ENCODE measurements at regions not wholly inside any gene's neighbourhood (a gene's known extent, or its start where the extent isn't known, plus 50 kb on each side); places are given as distances from the start of the nearest gene placed in this dataset.
"Not testable (repeated sequence)": the region's sequence is repeated elsewhere in the genome, so short reads cannot be mapped to it uniquely, and the experiment has no call there.

GRCh38 chr1:143727263-143727662 lies 244.5 kb downstream of the FAM72C start:
- no peak overlapping the region for H3K4me3 ChIP-seq (ENCODE audit: low read length)
- no peak overlapping the region for H3K27ac ChIP-seq (ENCODE audit: low read length)
- no peaks in the 10 kb centered on the region for H3K4me1 ChIP-seq (ENCODE audit: control insufficient read depth, insufficient read depth, low read length)
- WGBS (ENCODE audit: insufficient coverage, low lambda C conversion rate) = no CpG with 5 or more reads among the region's 1 CpG
- H3K27me3 ChIP-seq (ENCODE audit: control insufficient read depth, insufficient read depth, low read length) = peaks cover 7% of the 10 kb centered on the region
- H3K9me3 ChIP-seq (ENCODE audit: control insufficient read depth, low read depth, low read length) = no peaks in the 10 kb centered on the region
- no peaks in the 10 kb centered on the region for H3K36me3 ChIP-seq (ENCODE audit: control insufficient read depth, insufficient read depth, low read length)
- DNase-seq = no peak

- Histone ChIP-seq H3K36me3 (ENCODE audit: control insufficient read depth, insufficient read depth, low read length) (no peaks in the 10 kb centered on the region), H3K27ac (ENCODE audit: low read length) (no peak overlapping the region), H3K4me1 (ENCODE audit: control insufficient read depth, insufficient read depth, low read length) (no peaks in the 10 kb centered on the region), H3K27me3 (ENCODE audit: control insufficient read depth, insufficient read depth, low read length) (peaks cover 25% of the 10 kb centered on the region), H3K9me3 (ENCODE audit: control insufficient read depth, low read depth, low read length) (no peaks in the 10 kb centered on the region), H3K4me3 (ENCODE audit: low read length) (no peak overlapping the region)
- no peak for DNase-seq
- WGBS (ENCODE audit: insufficient coverage, low lambda C conversion rate) = no CpG with 5 or more reads among the region's 7 CpGs
Observed at GRCh38 chr1:143721024-143721373, 250.8 kb downstream of the FAM72C start.

GRCh38 chr1:143720087-143721023 lies 251.4 kb downstream of the FAM72C start:
- Histone ChIP-seq H3K4me3 (ENCODE audit: low read length) (no peak overlapping the region), H3K36me3 (ENCODE audit: control insufficient read depth, insufficient read depth, low read length) (no peaks in the 10 kb centered on the region), H3K4me1 (ENCODE audit: control insufficient read depth, insufficient read depth, low read length) (no peaks in the 10 kb centered on the region), H3K27me3 (ENCODE audit: control insufficient read depth, insufficient read depth, low read length) (peaks cover 25% of the 10 kb centered on the region), H3K27ac (ENCODE audit: low read length) (no peak overlapping the region), H3K9me3 (ENCODE audit: control insufficient read depth, low read depth, low read length) (no peaks in the 10 kb centered on the region)
- peak in 1 of 2 donors; percentile 57 for DNase-seq
- WGBS (ENCODE audit: insufficient coverage, low lambda C conversion rate) = 0% methylated on average over 1 of the region's 24 CpGs

- Histone ChIP-seq H3K36me3 (ENCODE audit: control insufficient read depth, insufficient read depth, low read length) (no peaks in the 10 kb centered on the region), H3K27me3 (ENCODE audit: control insufficient read depth, insufficient read depth, low read length) (peaks cover 25% of the 10 kb centered on the region), H3K4me1 (ENCODE audit: control insufficient read depth, insufficient read depth, low read length) (no peaks in the 10 kb centered on the region), H3K9me3 (ENCODE audit: control insufficient read depth, low read depth, low read length) (no peaks in the 10 kb centered on the region), H3K4me3 (ENCODE audit: low read length) (no peak overlapping the region), H3K27ac (ENCODE audit: low read length) (no peak overlapping the region)
- WGBS (ENCODE audit: insufficient coverage, low lambda C conversion rate) = 88% methylated on average over 1 of the region's 2 CpGs
- DNase-seq = no peak
Observed at GRCh38 chr1:143718524-143718923, 253.3 kb downstream of the FAM72C start.

- H3K4me3 ChIP-seq (ENCODE audit: low read length) = no peak overlapping the region
- DNase-seq = no peak
- no peaks in the 10 kb centered on the region for H3K4me1 ChIP-seq (ENCODE audit: control insufficient read depth, insufficient read depth, low read length)
- H3K9me3 ChIP-seq (ENCODE audit: control insufficient read depth, low read depth, low read length) = no peaks in the 10 kb centered on the region
- H3K27ac ChIP-seq (ENCODE audit: low read length) = no peak overlapping the region
- 87% methylated on average over 3 of the region's 16 CpGs for WGBS (ENCODE audit: insufficient coverage, low lambda C conversion rate)
- H3K27me3 ChIP-seq (ENCODE audit: control insufficient read depth, insufficient read depth, low read length) = peaks cover 25% of the 10 kb centered on the region
- H3K36me3 ChIP-seq (ENCODE audit: control insufficient read depth, insufficient read depth, low read length) = no peaks in the 10 kb centered on the region
Observed at GRCh38 chr1:143718021-143718420, 253.8 kb downstream of the FAM72C start.

- no peak overlapping the region for H3K4me3 ChIP-seq (ENCODE audit: low read length)
- no peak for DNase-seq
- no CpG with 5 or more reads among the region's 21 CpGs for WGBS (ENCODE audit: insufficient coverage, low lambda C conversion rate)
Observed at GRCh38 chr1:143717434-143717833, 254.4 kb downstream of the FAM72C start.

GRCh38 chr1:143714913-143715312 lies 256.9 kb downstream of the FAM72C start:
- not testable (repeated sequence) for H3K27ac ChIP-seq (ENCODE audit: low read length); H3K4me3 ChIP-seq (ENCODE audit: low read length); DNase-seq; H3K9me3 ChIP-seq (ENCODE audit: control insufficient read depth, low read depth, low read length); H3K36me3 ChIP-seq (ENCODE audit: control insufficient read depth, insufficient read depth, low read length); H3K4me1 ChIP-seq (ENCODE audit: control insufficient read depth, insufficient read depth, low read length)
- peaks cover 10% of the 10 kb centered on the region for H3K27me3 ChIP-seq (ENCODE audit: control insufficient read depth, insufficient read depth, low read length)
- WGBS (ENCODE audit: insufficient coverage, low lambda C conversion rate) = no CpG with 5 or more reads among the region's 4 CpGs

More at GRCh38 chr1:143717434-143717833, 254.4 kb downstream of the FAM72C start:
- peaks cover 25% of the 10 kb centered on the region for H3K27me3 ChIP-seq (ENCODE audit: control insufficient read depth, insufficient read depth, low read length)
- H3K4me1 ChIP-seq (ENCODE audit: control insufficient read depth, insufficient read depth, low read length) = no peaks in the 10 kb centered on the region
- H3K27ac ChIP-seq (ENCODE audit: low read length) = no peak overlapping the region
- no peaks in the 10 kb centered on the region for H3K9me3 ChIP-seq (ENCODE audit: control insufficient read depth, low read depth, low read length)
- H3K36me3 ChIP-seq (ENCODE audit: control insufficient read depth, insufficient read depth, low read length) = no peaks in the 10 kb centered on the region

GRCh38 chr1:143709606-143710259 lies 262.1 kb downstream of the FAM72C start:
- WGBS (ENCODE audit: insufficient coverage, low lambda C conversion rate) = no CpG with 5 or more reads among the region's 10 CpGs
- not testable (repeated sequence) for H3K27ac ChIP-seq (ENCODE audit: low read length); H3K27me3 ChIP-seq (ENCODE audit: control insufficient read depth, insufficient read depth, low read length); H3K4me3 ChIP-seq (ENCODE audit: low read length); H3K9me3 ChIP-seq (ENCODE audit: control insufficient read depth, low read depth, low read length); H3K36me3 ChIP-seq (ENCODE audit: control insufficient read depth, insufficient read depth, low read length); H3K4me1 ChIP-seq (ENCODE audit: control insufficient read depth, insufficient read depth, low read length)
- peak in 1 of 2 donors; percentile 15 for DNase-seq

GRCh38 chr1:143702739-143703138 lies 269.0 kb downstream of the FAM72C start:
- no CpG with 5 or more reads among the region's 27 CpGs for WGBS (ENCODE audit: insufficient coverage, low lambda C conversion rate)
- H3K4me1 ChIP-seq (ENCODE audit: control insufficient read depth, insufficient read depth, low read length); H3K36me3 ChIP-seq (ENCODE audit: control insufficient read depth, insufficient read depth, low read length); H3K4me3 ChIP-seq (ENCODE audit: low read length); H3K27ac ChIP-seq (ENCODE audit: low read length); DNase-seq; H3K9me3 ChIP-seq (ENCODE audit: control insufficient read depth, low read depth, low read length): not testable (repeated sequence)
- H3K27me3 ChIP-seq (ENCODE audit: control insufficient read depth, insufficient read depth, low read length) = peaks cover 27% of the 10 kb centered on the region

GRCh38 chr1:143699731-143700130 lies 272.1 kb downstream of the FAM72C start:
- DNase-seq = no peak
- H3K36me3 ChIP-seq (ENCODE audit: control insufficient read depth, insufficient read depth, low read length) = no peaks in the 10 kb centered on the region
- no peaks in the 10 kb centered on the region for H3K4me1 ChIP-seq (ENCODE audit: control insufficient read depth, insufficient read depth, low read length)
- H3K4me3 ChIP-seq (ENCODE audit: low read length) = no peak overlapping the region
- WGBS (ENCODE audit: insufficient coverage, low lambda C conversion rate) = 20% methylated on average over 1 of the region's 20 CpGs
- no peaks in the 10 kb centered on the region for H3K9me3 ChIP-seq (ENCODE audit: control insufficient read depth, low read depth, low read length)
- H3K27ac ChIP-seq (ENCODE audit: low read length) = no peak overlapping the region
- peaks cover 31% of the 10 kb centered on the region for H3K27me3 ChIP-seq (ENCODE audit: control insufficient read depth, insufficient read depth, low read length)
